Hematopoietic multipotent progenitor cell treated with erythropoietin and hydrocortisone succinate and interleukin-3 and kit ligand, for 4 days (in vitro differentiated cells): ENCODE measurements at regions not wholly inside any gene's neighbourhood (a gene's known extent, or its start where the extent isn't known, plus 50 kb on each side); places are given as distances from the start of the nearest gene placed in this dataset.

Source experiments
- DNase-seq: peaks from one replicate; pipeline ENCODE4 v3.0.0-alpha.2; 2015

- DNase-seq, result no peak
Measured at GRCh38 chr4:175444512-175444911, 367.6 kb downstream of the GPM6A start.

- DNase-seq, result no peak
Measured at GRCh38 chr4:175447016-175447415, 365.0 kb downstream of the GPM6A start.

- no peak for DNase-seq
Measured at GRCh38 chr4:175450446-175450845, 361.6 kb downstream of the GPM6A start.

GRCh38 chr4:175451238-175451965 lies 360.7 kb downstream of the GPM6A start:
- DNase-seq, result no peak

GRCh38 chr4:175453456-175453855 lies 358.6 kb downstream of the GPM6A start:
- DNase-seq, result no peak

GRCh38 chr4:175456131-175456530 lies 355.9 kb downstream of the GPM6A start:
- DNase-seq, result no peak

GRCh38 chr4:175457956-175458355 lies 354.1 kb downstream of the GPM6A start:
- no peak for DNase-seq

GRCh38 chr4:175459571-175459970 lies 352.5 kb downstream of the GPM6A start:
- no peak for DNase-seq

GRCh38 chr4:175460414-175460813 lies 351.6 kb downstream of the GPM6A start:
- DNase-seq, result no peak

GRCh38 chr4:175469514-175469913 lies 342.6 kb downstream of the GPM6A start:
- DNase-seq, result no peak

GRCh38 chr4:175470131-175470530 lies 341.9 kb downstream of the GPM6A start:
- no peak for DNase-seq

- no peak for DNase-seq
Measured at GRCh38 chr4:175480404-175480803, 331.7 kb downstream of the GPM6A start.

- DNase-seq, result no peak
Measured at GRCh38 chr4:175499735-175500352, 312.2 kb downstream of the GPM6A start.

- DNase-seq, result no peak
Measured at GRCh38 chr4:175504318-175504717, 307.7 kb downstream of the GPM6A start.

GRCh38 chr4:175509320-175509719 lies 302.7 kb downstream of the GPM6A start:
- DNase-seq, result peak; percentile 1

GRCh38 chr4:175511861-175512260 lies 300.2 kb downstream of the GPM6A start:
- no peak for DNase-seq

- DNase-seq, result no peak
Measured at GRCh38 chr4:175514174-175514573, 297.9 kb downstream of the GPM6A start.

GRCh38 chr4:175530655-175531054 lies 281.4 kb downstream of the GPM6A start:
- DNase-seq, result no peak

GRCh38 chr4:175531405-175532091 lies 280.5 kb downstream of the GPM6A start:
- DNase-seq, result no peak

- peak; percentile 77 for DNase-seq
Measured at GRCh38 chr4:175536852-175537453, 275.1 kb downstream of the GPM6A start.

- DNase-seq, result no peak
Measured at GRCh38 chr4:175539498-175539897, 272.6 kb downstream of the GPM6A start.

- DNase-seq, result no peak
Measured at GRCh38 chr4:175540151-175540550, 271.9 kb downstream of the GPM6A start.

GRCh38 chr4:175540732-175541131 lies 271.3 kb downstream of the GPM6A start:
- no peak for DNase-seq

- DNase-seq, result no peak
Measured at GRCh38 chr4:175542786-175543185, 269.3 kb downstream of the GPM6A start.
